Suprapubic skin (tissue), 4 donors: ENCODE measurements at regions not wholly inside any gene's neighbourhood (a gene's known extent, or its start where the extent isn't known, plus 50 kb on each side); places are given as distances from the start of the nearest gene placed in this dataset.
"Not testable (repeated sequence)": the region's sequence is repeated elsewhere in the genome, so short reads cannot be mapped to it uniquely, and the experiment has no call there.

ENCODE experiments used
- EP300 ChIP-seq: sonication (generic); formaldehyde crosslinking; IDR thresholded peaks from one replicate; pipeline ENCODE4 v1.6.1; 2017; ENCODE audit warnings: antibody characterized with exemption
- POLR2A ChIP-seq, 2 donors: fragments of 450-650 bp; IDR thresholded peaks; one replicate each; pipeline ENCODE4 v1.6.1; 2017; ENCODE audit warnings: antibody characterized with exemption in 2 of 2, mild to moderate bottlenecking in 2 of 2, moderate library complexity in 2 of 2
- POLR2AphosphoS5 ChIP-seq, 3 donors: sonication (generic); formaldehyde crosslinking; IDR thresholded peaks; one replicate each; pipeline ENCODE4 v1.6.1; 2017; ENCODE audit warnings: antibody characterized with exemption in 3 of 3
- TF ChIP-seq, protein P1 (sequence below), 2 donors: fragments of 200-600 bp in 1 of 2; fragments of 450-650 bp in 1 of 2; sonication (generic) in 1 of 2; IDR thresholded peaks; one replicate each; pipeline ENCODE4 v1.5.1; 2016 to 2019; ENCODE audit warnings: antibody characterized with exemption in 2 of 2, mild to moderate bottlenecking in 1 of 2, moderate library complexity in 1 of 2

DNA sequence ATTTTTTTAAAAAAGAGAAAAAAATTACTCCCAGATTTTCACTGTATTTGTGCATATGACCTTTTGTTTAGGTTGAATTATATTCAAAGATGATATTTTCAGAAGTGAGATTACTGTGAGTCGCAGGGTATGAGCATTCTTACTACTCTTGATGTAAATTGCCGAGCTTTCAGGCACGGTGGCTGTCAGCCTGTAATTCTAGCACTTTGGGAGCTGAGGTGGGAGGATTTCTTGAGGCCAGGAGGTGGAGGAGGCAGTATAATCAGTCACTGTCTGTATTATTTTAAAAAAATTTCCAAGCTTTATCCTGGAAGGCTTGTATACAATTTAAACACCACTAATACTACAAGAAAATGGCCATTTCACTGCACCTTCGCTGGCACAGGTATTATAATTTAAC is 145.1 kb downstream of the RALA start:
- TF ChIP-seq, protein P1, sequence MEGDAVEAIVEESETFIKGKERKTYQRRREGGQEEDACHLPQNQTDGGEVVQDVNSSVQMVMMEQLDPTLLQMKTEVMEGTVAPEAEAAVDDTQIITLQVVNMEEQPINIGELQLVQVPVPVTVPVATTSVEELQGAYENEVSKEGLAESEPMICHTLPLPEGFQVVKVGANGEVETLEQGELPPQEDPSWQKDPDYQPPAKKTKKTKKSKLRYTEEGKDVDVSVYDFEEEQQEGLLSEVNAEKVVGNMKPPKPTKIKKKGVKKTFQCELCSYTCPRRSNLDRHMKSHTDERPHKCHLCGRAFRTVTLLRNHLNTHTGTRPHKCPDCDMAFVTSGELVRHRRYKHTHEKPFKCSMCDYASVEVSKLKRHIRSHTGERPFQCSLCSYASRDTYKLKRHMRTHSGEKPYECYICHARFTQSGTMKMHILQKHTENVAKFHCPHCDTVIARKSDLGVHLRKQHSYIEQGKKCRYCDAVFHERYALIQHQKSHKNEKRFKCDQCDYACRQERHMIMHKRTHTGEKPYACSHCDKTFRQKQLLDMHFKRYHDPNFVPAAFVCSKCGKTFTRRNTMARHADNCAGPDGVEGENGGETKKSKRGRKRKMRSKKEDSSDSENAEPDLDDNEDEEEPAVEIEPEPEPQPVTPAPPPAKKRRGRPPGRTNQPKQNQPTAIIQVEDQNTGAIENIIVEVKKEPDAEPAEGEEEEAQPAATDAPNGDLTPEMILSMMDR (IDR thresholded peaks at IDR 0.05): not testable (repeated sequence)
- not testable (repeated sequence) for TF ChIP-seq POLR2A (IDR thresholded peaks at IDR 0.05); POLR2AphosphoS5 (IDR thresholded peaks at IDR 0.05); EP300
